ENCODE measurements at regions not wholly inside any gene's neighbourhood (a gene's known extent, or its start where the extent isn't known, plus 50 kb on each side); places are given as distances from the start of the nearest gene placed in this dataset.

GRCh38 chr4:22162454-22162853 is 213.9 kb upstream of the KCNIP4 start:
- no peaks in the 10 kb centered on the region for H3K9me3 ChIP-seq (replicated peaks; ENCODE audit: control insufficient read depth, insufficient read depth, low read depth, low read length)
- ATAC-seq (no peak), FAIRE-seq (no peak), DNase-seq (ENCODE audit: extremely low read depth in 1 of 4, low spot score in 3 of 4) (no peak)
- H3K9ac ChIP-seq (ENCODE audit: insufficient read depth in 1 of 2, low read depth in 2 of 2, low read length in 2 of 2): no peak overlapping the region
- ChIA-PET POLR2A (no interaction called here), CTCF (ENCODE audit: low intra/inter-chr PET ratio) (no interaction called here)
- H3K27ac ChIP-seq (ENCODE audit: extremely low read depth, low read depth, low read length): no peak overlapping the region
- H3K4me3 ChIP-seq: no peak overlapping the region
- TF ChIP-seq HEY1 (CRISPR knock-in tag; IDR thresholded peaks at IDR 0.05; ENCODE audit: borderline replicate concordance) (no peak), ID3 (CRISPR knock-in tag; IDR thresholded peaks at IDR 0.05) (no peak), ID3 (tag; IDR thresholded peaks at IDR 0.05) (no peak), MYBL2 (IDR thresholded peaks at IDR 0.05; ENCODE audit: low read depth) (no peak), MYBL2 (CRISPR knock-in tag; IDR thresholded peaks at IDR 0.05; ENCODE audit: borderline replicate concordance) (no peak), ZBTB43 (CRISPR knock-in tag; IDR thresholded peaks at IDR 0.05) (no peak), CCAR2 (IDR thresholded peaks at IDR 0.05; ENCODE audit: low read depth, low read length) (no peak), RBM17 (IDR thresholded peaks at IDR 0.05; ENCODE audit: borderline replicate concordance, low read depth, low read length) (no peak)
- WGBS (ENCODE audit: insufficient coverage, low coverage, missing lambda C conversion rate): 0% methylated on average over 5 of the region's 5 CpGs
- no peaks in the 10 kb centered on the region for H3K4me1 ChIP-seq (replicated peaks in 1 of 2; ENCODE audit: control insufficient read depth in 2 of 2, insufficient read depth in 2 of 2, low read length in 2 of 2)
- H3K27me3 ChIP-seq (ENCODE audit: control insufficient read depth in 2 of 2, insufficient read depth in 2 of 2, low read length in 2 of 2): no peaks in the 10 kb centered on the region
- in situ Hi-C loops (cut with MboI): no loop called here
- no TSS peak for BruUV-seq (replicated peaks)
- no peaks in the 10 kb centered on the region for H3K79me2 ChIP-seq (ENCODE audit: control insufficient read depth, insufficient read depth, low read length)
- no peaks in the 10 kb centered on the region for H3K9me1 ChIP-seq (ENCODE audit: control insufficient read depth, insufficient read depth, low read length)
- no peaks in the 10 kb centered on the region for H3K36me3 ChIP-seq (ENCODE audit: control insufficient read depth, insufficient read depth, low read length)
- H4K20me1 ChIP-seq (replicated peaks; ENCODE audit: control insufficient read depth, insufficient read depth, low read length): no peaks in the 10 kb centered on the region
- intact Hi-C loops (cut with micrococcal nuclease): no loop called here
- no peak overlapping the region for H2AFZ ChIP-seq (ENCODE audit: low read depth, low read length)
- no peak overlapping the region for H3K4me2 ChIP-seq (ENCODE audit: insufficient read depth, low read length)

All from K562 (cell line).